ENCODE measurements at regions not wholly inside any gene's neighbourhood (a gene's known extent, or its start where the extent isn't known, plus 50 kb on each side); places are given as distances from the start of the nearest gene placed in this dataset.
A peak's percentile ranks its signal among the peaks of the same experiment; 100 is the strongest.
"Not testable (repeated sequence)": the region's sequence is repeated elsewhere in the genome, so short reads cannot be mapped to it uniquely, and the experiment has no call there.

- no peak overlapping the region for H3K27ac ChIP-seq (ENCODE audit: low read depth in 2 of 2, low read length in 2 of 2)
- no peak overlapping the region for H3K4me3 ChIP-seq (ENCODE audit: low read length in 3 of 3)
- no peak for DNase-seq
- FAIRE-seq, result peak; percentile 47
- H3K9me3 ChIP-seq (ENCODE audit: control insufficient read depth in 2 of 3, insufficient read depth in 1 of 3, low read length in 3 of 3), result no peaks in the 10 kb centered on the region
- H3K36me3 ChIP-seq (ENCODE audit: control insufficient read depth in 2 of 3, insufficient read depth in 3 of 3, low read length in 3 of 3), result no peaks in the 10 kb centered on the region
- H3K9ac ChIP-seq (ENCODE audit: low read length in 3 of 3), result no peak overlapping the region
- no peaks in the 10 kb centered on the region for H3K4me1 ChIP-seq (ENCODE audit: control insufficient read depth in 2 of 3, insufficient read depth in 2 of 3, low read depth in 1 of 3, low read length in 3 of 3)
- TF ChIP-seq CTCF (IDR thresholded peaks at IDR 0.05; ENCODE audit: borderline replicate concordance, extremely low read depth, insufficient read depth), result no peak
- H3K27me3 ChIP-seq (ENCODE audit: control insufficient read depth, insufficient read depth, low read length), result no peaks in the 10 kb centered on the region
- intact Hi-C loops (cut with DNase I), result no loop called here
Measured at GRCh38 chr3:151591441-151591840, 130.6 kb upstream of the IGSF10 start.

DNA sequence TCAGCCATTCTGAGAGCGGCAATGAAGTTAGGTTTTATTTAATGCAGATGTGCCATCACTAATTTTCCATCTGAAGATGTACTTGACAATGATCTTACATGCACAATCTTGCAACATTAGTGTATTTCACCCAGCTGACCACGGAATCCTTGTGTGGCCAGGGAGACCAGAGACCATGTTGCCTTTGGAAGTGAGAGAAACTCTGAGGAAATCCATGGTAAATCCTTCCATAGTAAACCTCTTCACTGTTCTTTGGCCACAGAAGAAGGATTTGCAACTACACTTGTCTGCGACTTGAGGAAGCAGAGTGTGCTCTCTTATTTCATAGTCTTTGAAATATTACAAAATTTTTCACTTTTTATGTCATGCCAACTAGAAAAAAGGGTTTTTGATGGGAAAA lies 128.4 kb upstream of the IGSF10 start:
- H3K9ac ChIP-seq (ENCODE audit: low read length in 3 of 3), result no peak overlapping the region
- no peak for TF ChIP-seq CTCF (IDR thresholded peaks at IDR 0.05; ENCODE audit: borderline replicate concordance, extremely low read depth, insufficient read depth)
- H3K27me3 ChIP-seq (ENCODE audit: control insufficient read depth, insufficient read depth, low read length), result no peaks in the 10 kb centered on the region
- no peak overlapping the region for H3K27ac ChIP-seq (ENCODE audit: low read depth in 2 of 2, low read length in 2 of 2)
- FAIRE-seq, result no peak
- H3K9me3 ChIP-seq (ENCODE audit: control insufficient read depth in 2 of 3, insufficient read depth in 1 of 3, low read length in 3 of 3), result no peaks in the 10 kb centered on the region
- no peaks in the 10 kb centered on the region for H3K4me1 ChIP-seq (ENCODE audit: control insufficient read depth in 2 of 3, insufficient read depth in 2 of 3, low read depth in 1 of 3, low read length in 3 of 3)
- no peaks in the 10 kb centered on the region for H3K36me3 ChIP-seq (ENCODE audit: control insufficient read depth in 2 of 3, insufficient read depth in 3 of 3, low read length in 3 of 3)
- intact Hi-C loops (cut with DNase I), result no loop called here
- H3K4me3 ChIP-seq (ENCODE audit: low read length in 3 of 3), result no peak overlapping the region
- no peak for DNase-seq

DNA sequence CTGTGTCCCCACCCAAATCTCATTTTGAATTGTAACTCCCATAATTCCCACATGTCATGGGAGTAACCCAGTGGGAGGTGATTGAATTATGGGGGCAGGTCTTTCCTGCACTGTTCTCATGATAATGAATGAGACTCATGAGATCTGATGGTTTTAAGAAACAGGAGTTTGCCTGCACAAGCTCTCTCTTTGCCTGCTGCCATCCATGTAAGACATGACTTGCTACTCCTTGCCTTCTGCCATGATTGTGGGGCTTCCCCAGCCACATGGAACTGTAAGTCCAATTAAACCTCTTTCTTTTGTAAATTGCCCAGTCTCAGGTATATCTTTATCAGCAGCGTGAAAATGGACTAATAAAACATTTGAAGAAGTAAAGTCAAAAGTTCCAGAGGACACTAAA lies 126.8 kb upstream of the IGSF10 start:
- H3K4me3 ChIP-seq (ENCODE audit: low read length in 3 of 3); H3K36me3 ChIP-seq (ENCODE audit: control insufficient read depth in 2 of 3, insufficient read depth in 3 of 3, low read length in 3 of 3); H3K4me1 ChIP-seq (ENCODE audit: control insufficient read depth in 2 of 3, insufficient read depth in 2 of 3, low read depth in 1 of 3, low read length in 3 of 3); H3K27ac ChIP-seq (ENCODE audit: low read depth in 2 of 2, low read length in 2 of 2); intact Hi-C loops (cut with DNase I); H3K9me3 ChIP-seq (ENCODE audit: control insufficient read depth in 2 of 3, insufficient read depth in 1 of 3, low read length in 3 of 3); H3K9ac ChIP-seq (ENCODE audit: low read length in 3 of 3); FAIRE-seq; DNase-seq; H3K27me3 ChIP-seq (ENCODE audit: control insufficient read depth, insufficient read depth, low read length): not testable (repeated sequence)

DNA sequence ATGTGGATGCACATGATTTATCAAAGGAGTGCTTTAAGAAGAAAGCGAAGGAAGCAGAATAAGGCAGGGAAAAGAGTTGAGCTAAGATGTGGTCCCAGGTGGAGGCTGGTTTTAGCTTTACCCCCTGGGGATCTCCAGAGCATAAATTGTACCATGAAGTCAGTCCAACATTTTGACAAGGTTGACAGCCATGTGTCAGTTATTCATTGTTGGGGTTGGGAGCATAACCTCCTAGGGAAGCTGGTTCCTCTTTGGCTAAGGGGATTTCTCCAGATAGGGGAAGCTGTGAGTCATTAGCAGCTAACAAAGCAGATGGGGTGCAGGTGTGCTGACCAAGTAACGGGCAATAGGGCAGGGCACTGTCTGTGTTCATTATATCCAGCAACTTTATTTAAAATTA lies 123.7 kb upstream of the IGSF10 start:
- FAIRE-seq (no peak), DNase-seq (no peak)
- Histone ChIP-seq H3K4me1 (ENCODE audit: control insufficient read depth in 2 of 3, insufficient read depth in 2 of 3, low read depth in 1 of 3, low read length in 3 of 3) (no peaks in the 10 kb centered on the region), H3K9ac (ENCODE audit: low read length in 3 of 3) (no peak overlapping the region), H3K4me3 (ENCODE audit: low read length in 3 of 3) (no peak overlapping the region), H3K36me3 (ENCODE audit: control insufficient read depth in 2 of 3, insufficient read depth in 3 of 3, low read length in 3 of 3) (no peaks in the 10 kb centered on the region), H3K27ac (ENCODE audit: low read depth in 2 of 2, low read length in 2 of 2) (no peak overlapping the region), H3K27me3 (ENCODE audit: control insufficient read depth, insufficient read depth, low read length) (no peaks in the 10 kb centered on the region), H3K9me3 (ENCODE audit: control insufficient read depth in 2 of 3, insufficient read depth in 1 of 3, low read length in 3 of 3) (no peaks in the 10 kb centered on the region)
- no peak for TF ChIP-seq CTCF (IDR thresholded peaks at IDR 0.05; ENCODE audit: borderline replicate concordance, extremely low read depth, insufficient read depth)
- intact Hi-C loops (cut with DNase I), result no loop called here

All from kidney (tissue), 13 donors.